Ascending aorta (tissue), 2 donors: ENCODE measurements at regions not wholly inside any gene's neighbourhood (a gene's known extent, or its start where the extent isn't known, plus 50 kb on each side); places are given as distances from the start of the nearest gene placed in this dataset.

Source experiments
- DNase-seq, 2 donors: peaks; one replicate each; pipeline ENCODE4 v3.0.0-alpha.2; 2019; ENCODE audit warnings: low spot score in 2 of 2
- H3K27ac ChIP-seq, 2 donors: fragments of 200-600 bp; sonication (generic); one replicate each; pipeline ENCODE4 v1.5.1; 2016 to 2017; ENCODE audit warnings: mild to moderate bottlenecking in 1 of 2
- H3K27me3 ChIP-seq: fragments of 200-600 bp; sonication (generic); one replicate; pipeline ENCODE4 v1.5.1; 2017
- H3K36me3 ChIP-seq, 2 donors: fragments of 200-600 bp; sonication (generic); one replicate each; pipeline ENCODE4 v1.5.1; 2016
- H3K4me1 ChIP-seq, 2 donors: fragments of 200-600 bp; sonication (generic); one replicate each; pipeline ENCODE4 v1.5.1; 2016 to 2017; ENCODE audit warnings: mild to moderate bottlenecking in 1 of 2
- H3K4me3 ChIP-seq, 2 donors: fragments of 200-600 bp; sonication (generic); one replicate each; pipeline ENCODE4 v1.5.1; 2016 to 2017; ENCODE audit warnings: mild to moderate bottlenecking in 1 of 2
- H3K9me3 ChIP-seq, 2 donors: fragments of 200-600 bp; sonication (generic); one replicate each; pipeline ENCODE4 v1.5.1; 2016
- CTCF ChIP-seq, 3 experiments: fragments of 200-600 bp in 2 of 3; fragments of 450-650 bp in 1 of 3; sonication (generic) in 2 of 3; IDR thresholded peaks; one replicate each; pipeline ENCODE4 v1.5.1; 2016 to 2019; ENCODE audit warnings: antibody characterized with exemption in 3 of 3, mild to moderate bottlenecking in 1 of 3, moderate library complexity in 1 of 3
- intact Hi-C: fragments of 100-400 bp; cut with DNase I; formaldehyde crosslinking; loops from one replicate; pipeline ENCODE4 v1.15.1; 2023

DNA sequence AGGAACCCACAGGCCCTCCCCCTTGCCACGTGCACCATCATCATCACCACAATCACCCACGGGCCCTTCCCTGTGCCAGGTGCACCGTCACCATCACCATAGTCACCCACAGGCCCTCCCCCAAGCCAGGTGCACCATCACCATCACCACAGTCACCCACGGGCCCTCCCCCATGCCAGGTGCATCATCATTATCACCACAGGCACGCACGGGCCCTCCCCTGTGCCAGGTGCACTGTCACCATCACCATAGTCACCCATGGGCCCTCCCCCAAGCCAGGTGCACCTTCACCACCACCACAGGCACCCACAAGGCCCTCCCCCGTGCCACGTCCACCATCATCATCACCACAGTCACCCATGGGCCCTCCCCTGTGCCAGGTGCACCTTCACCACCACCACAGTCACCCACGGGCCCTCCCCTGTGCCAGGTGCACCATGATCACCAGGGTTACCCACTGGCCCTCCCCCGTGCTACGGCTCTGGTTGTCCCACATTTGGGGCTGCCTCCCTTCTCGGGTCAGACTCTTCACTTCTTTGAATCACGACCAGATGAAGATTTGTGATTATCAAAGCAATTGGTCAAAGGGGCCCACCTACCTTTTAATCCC, 69.1 kb upstream of the OLFM1 start:
- DNase-seq = no peak
- Histone ChIP-seq H3K4me3 (no peak overlapping the region), H3K27ac (no peak overlapping the region), H3K27me3 (no peaks in the 10 kb centered on the region), H3K36me3 (no peaks in the 10 kb centered on the region), H3K4me1 (no peaks in the 10 kb centered on the region), H3K9me3 (no peaks in the 10 kb centered on the region)
- no peak for TF ChIP-seq CTCF (IDR thresholded peaks at IDR 0.05)
- intact Hi-C loops = no loop called here

- Histone ChIP-seq H3K9me3 (no peaks in the 10 kb centered on the region), H3K4me1 (no peaks in the 10 kb centered on the region), H3K27ac (no peak overlapping the region), H3K4me3 (no peak overlapping the region), H3K36me3 (no peaks in the 10 kb centered on the region), H3K27me3 (no peaks in the 10 kb centered on the region)
- TF ChIP-seq CTCF (IDR thresholded peaks at IDR 0.05) = no peak
- DNase-seq = no peak
- intact Hi-C loops = no loop called here
Measured at GRCh38 chr9:135019224-135019623, 68.2 kb upstream of the OLFM1 start.

DNA sequence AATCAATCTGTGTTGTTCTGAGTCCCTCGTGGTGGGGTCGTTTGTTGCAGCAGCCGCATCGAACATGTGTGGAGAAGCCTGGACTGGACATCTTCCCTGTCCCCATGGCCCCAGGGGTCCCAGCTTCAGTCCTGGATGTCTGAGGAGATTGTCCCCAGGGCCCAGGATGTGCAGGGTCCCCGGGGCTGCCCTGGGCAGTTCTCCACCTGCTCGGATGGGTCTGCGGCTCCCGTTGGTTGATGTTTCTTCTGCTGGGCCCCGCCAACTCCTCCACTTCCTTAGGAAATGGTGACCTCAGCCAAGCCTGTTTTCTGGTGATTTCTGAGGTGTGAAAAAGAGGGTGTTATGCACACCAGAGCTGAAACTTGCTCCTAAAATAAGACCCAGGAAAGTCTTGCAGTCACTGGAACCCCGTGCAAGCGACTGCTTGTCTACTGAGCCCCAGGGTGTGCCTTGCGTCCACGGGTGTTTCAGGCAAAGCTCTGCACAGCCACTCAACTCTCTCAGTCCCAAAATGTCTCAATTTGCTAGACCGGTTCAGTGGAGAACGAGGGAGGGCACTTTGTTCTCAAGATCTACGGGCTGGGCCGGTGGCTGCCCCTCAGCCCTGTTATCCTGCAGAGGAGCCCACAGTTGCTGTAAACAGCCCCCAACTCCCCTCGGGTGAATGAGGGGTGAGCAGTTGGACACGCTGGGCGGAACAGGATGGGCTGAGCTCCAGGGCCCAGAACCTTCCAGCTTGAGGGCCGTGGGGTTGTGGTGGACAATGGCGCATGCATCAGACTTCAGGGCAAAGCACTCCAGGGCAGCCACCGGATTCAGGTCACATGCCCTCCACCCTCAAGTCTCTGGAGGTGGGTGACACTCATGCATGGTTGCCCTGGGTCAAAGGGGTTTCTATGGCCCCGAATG, 66.7 kb upstream of the OLFM1 start:
- H3K27me3 ChIP-seq = no peaks in the 10 kb centered on the region
- no peak for TF ChIP-seq CTCF (IDR thresholded peaks at IDR 0.05)
- DNase-seq = no peak
- H3K4me3 ChIP-seq = no peak overlapping the region
- intact Hi-C loops = no loop called here
- no peaks in the 10 kb centered on the region for H3K4me1 ChIP-seq
- H3K9me3 ChIP-seq = no peaks in the 10 kb centered on the region
- H3K27ac ChIP-seq = no peak overlapping the region
- no peaks in the 10 kb centered on the region for H3K36me3 ChIP-seq

DNA sequence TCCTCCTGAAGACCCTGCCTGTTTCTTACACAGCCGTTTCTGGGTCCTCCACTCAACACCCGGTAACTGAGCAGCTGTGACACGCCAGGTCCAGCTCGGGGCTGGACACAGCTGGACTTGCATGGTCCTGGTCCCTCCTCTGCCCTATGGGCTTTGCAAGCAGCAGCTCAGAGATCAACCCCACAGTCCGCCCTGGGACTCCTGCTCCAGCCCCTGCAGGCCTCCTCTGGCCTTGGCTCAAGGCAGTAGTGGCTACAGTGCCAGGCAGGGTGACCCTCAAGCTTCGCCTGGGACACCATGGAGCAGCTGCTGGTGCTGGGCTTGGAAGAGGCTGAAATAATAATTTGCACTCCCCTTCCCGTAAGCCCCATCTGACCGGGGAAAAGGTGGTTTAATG, 66.1 kb upstream of the OLFM1 start:
- intact Hi-C loops = no loop called here
- no peak for DNase-seq
- TF ChIP-seq CTCF (IDR thresholded peaks at IDR 0.05) = no peak
- Histone ChIP-seq H3K4me1 (no peaks in the 10 kb centered on the region), H3K36me3 (no peaks in the 10 kb centered on the region), H3K4me3 (no peak overlapping the region), H3K9me3 (no peaks in the 10 kb centered on the region), H3K27ac (no peak overlapping the region), H3K27me3 (no peaks in the 10 kb centered on the region)

- Histone ChIP-seq H3K4me1 (no peaks in the 10 kb centered on the region), H3K27me3 (no peaks in the 10 kb centered on the region), H3K27ac (no peak overlapping the region), H3K36me3 (no peaks in the 10 kb centered on the region), H3K9me3 (no peaks in the 10 kb centered on the region), H3K4me3 (no peak overlapping the region)
- TF ChIP-seq CTCF (IDR thresholded peaks at IDR 0.05) = no peak
- DNase-seq = no peak
- intact Hi-C loops = no loop called here
Measured at GRCh38 chr9:135022191-135022870, 65.1 kb upstream of the OLFM1 start.
